ELR (cell line): ENCODE measurements at regions not wholly inside any gene's neighbourhood (a gene's known extent, or its start where the extent isn't known, plus 50 kb on each side); places are given as distances from the start of the nearest gene placed in this dataset.

Experiments
- DNase-seq: peaks from one replicate; pipeline ENCODE4 v3.0.0-alpha.2; 2015; ENCODE audit warnings: low read depth

DNA sequence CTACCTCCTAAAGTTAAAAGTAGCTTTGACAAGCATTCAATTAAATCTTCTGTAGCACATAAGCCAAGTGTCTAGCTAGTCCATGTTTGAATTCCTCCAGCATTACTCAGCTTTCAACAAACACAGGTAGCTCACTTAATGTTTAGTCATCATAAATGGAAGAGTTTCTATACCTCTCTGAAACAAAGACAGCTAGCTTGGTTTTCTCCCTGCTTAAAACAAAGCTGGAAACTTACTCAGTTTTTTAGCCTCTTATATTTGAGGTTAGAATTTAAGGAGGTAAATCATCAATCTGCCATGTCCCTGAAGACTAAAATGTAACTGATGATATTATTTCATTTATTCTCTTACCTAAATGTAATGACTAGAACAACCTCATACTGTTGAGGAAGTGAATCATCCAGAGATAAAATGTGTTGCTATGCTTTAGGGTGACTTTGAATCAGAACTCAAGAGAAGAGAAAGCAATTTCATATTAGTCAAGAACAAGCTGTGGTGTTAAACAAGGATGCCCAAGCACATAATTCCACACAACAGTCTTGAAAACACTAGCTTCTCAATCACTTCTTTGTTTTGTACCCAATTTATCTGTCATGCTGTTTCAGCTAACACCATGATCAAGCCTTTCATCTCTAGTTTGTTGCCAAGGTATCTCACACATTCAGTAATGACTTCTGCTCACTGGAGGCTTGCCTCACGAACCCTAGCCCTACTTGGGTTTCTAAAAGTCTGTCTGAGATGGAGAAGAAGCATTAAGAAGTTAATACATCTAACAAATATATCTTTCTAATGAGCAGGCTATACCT lies 251.9 kb downstream of the EPM2A start:
- peak; percentile 70 for DNase-seq

DNA sequence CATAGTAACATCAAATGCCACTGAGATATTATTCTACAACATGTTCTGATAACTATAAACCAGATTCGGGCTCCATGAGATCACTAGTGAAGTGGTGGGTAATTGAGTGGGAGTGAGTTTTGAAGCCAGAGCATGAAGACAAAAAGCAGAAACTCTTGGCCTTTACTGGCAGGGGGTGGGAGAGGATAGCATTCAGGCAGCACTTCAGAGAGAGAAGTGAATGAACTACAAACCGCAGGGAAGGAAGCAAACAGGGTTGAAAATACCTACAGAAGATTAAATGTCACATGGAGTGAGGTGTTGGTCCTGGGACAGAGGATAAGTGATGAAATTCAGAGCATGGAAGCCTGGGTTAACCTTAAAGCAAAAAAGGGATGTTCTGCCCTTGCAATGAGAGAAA lies 250.0 kb downstream of the EPM2A start:
- no peak for DNase-seq

GRCh38 chr6:145486306-145486705 lies 249.0 kb downstream of the EPM2A start:
- no peak for DNase-seq

GRCh38 chr6:145489583-145489982 lies 245.7 kb downstream of the EPM2A start:
- DNase-seq, result no peak

GRCh38 chr6:145490068-145490467 lies 245.3 kb downstream of the EPM2A start:
- DNase-seq, result no peak

DNA sequence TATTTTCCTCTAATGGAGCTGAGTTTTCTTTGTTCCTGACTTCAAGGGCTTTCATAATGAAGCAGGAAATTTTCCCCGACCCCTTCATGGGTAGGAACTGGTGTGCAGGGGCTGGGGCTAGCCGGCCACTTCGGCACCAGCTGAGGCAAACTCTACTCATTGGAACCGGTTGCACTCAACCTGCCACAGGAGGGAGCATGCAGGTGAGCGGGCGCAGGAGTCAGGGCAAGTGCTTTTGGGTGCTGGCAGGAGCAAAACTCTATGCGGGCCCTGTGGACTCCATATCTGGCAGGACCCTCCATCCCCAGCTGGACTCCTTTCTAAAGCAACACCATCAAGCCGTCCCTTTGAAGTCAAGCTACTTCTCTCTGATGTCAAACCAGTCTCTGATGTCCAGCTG lies 244.2 kb downstream of the EPM2A start:
- DNase-seq, result no peak

- no peak for DNase-seq
These were observed 238.3 kb downstream of the EPM2A start for GRCh38 chr6:145497006-145497405.

- DNase-seq, result no peak
These were observed 236.9 kb downstream of the EPM2A start for GRCh38 chr6:145498425-145498824.

- DNase-seq, result peak; percentile 14
These were observed 232.9 kb downstream of the EPM2A start for GRCh38 chr6:145502416-145502815.

DNA sequence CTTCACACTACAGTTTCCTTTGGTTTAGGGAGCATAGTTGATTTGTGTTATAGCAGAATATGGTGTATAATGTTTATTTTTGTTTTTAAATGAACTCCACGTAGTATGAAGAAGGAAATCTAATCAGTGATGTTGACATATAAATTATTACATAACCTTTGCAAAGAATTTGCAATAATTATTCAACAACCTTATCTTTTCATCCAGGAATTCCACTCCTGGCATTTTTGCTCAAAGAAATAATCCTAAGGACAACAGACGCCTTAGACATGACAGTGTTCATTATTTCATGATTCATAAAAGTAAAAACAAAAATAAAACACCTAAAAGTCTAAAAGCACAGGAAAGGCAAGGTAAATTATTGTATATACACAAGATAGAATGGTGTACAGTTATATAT lies 229.2 kb downstream of the EPM2A start:
- DNase-seq, result no peak

DNA sequence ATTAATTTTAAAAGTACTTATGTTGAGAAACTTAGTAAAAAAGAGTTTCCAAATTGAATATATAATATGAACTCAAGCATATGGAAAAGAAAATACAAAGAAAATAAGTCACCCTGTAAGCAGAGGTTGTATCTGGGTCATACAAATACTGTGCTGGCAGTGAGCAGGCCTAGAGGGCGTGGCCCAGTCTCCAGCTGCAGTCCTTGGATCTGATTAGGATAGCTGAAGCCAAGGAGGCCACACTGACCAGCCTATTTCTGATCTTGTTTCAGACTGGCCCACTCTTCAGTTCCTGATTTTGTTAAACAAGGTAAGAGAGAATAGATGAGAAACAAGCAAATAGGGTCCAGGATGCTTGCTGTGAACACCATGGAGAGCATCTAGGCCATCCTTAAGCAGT lies 228.8 kb downstream of the EPM2A start:
- DNase-seq, result no peak

- no peak for DNase-seq
These were observed 228.1 kb downstream of the EPM2A start for GRCh38 chr6:145507239-145507638.

- DNase-seq, result peak; percentile 32
These were observed 227.2 kb downstream of the EPM2A start for GRCh38 chr6:145508107-145508506.

DNA sequence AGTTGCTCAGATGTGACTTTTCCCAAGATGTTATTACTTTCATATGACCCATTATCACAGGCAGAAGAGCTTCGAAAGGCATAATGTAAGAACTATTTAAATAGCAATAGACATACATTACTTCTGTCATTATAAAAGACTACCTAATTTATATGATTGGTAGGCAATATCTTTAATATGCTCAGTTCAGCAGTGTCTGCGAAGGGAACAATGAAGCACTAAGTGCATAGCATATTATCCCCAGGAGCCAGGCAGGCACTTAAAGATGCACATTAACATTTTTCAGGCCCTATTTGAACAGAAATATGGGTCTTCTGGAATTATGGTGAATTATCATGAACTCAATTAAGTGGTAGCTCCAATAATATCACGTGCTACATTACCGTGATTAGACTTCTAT lies 217.8 kb downstream of the EPM2A start:
- DNase-seq, result no peak

GRCh38 chr6:145525038-145525437 lies 210.3 kb downstream of the EPM2A start:
- no peak for DNase-seq

GRCh38 chr6:145529582-145529981 lies 205.7 kb downstream of the EPM2A start:
- no peak for DNase-seq

GRCh38 chr6:145530454-145530853 lies 204.9 kb downstream of the EPM2A start:
- no peak for DNase-seq

DNA sequence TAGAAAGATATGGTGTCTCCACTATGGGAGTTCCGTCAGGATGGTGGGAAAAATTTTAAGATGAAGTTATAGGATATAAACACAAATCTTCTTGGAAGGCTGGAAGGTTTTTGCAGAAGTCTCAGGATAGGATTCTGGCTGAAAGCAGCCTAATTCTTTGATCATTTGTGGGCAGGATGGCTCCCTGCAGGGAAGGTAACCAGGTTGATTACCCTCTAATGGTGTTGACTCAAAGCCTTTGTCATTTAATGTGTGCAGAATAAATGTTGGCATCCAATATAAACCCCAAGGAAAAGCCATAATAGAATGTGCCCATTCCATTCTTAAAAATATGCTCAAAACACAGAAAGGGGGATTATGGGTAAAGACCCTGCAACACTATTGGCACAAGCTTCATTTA lies 204.3 kb downstream of the EPM2A start:
- DNase-seq, result no peak

DNA sequence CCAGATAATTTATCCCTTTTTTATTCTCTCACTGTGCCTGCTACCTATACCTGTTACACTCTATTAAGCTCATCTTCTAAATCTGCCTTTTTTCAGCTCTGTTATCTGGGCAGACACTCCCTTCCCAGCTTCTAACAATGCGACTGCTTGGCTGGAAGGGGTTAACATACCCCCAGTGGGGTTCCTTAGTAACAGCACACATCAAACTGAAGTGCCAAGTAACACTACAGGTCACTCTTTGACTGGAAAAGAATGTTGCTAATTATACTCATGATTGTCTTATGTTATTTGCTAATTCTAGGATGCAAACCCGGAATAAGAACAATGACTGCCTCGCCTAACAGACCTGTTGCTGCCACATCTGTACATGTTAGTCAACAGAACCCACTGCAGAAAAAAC lies 203.5 kb downstream of the EPM2A start:
- no peak for DNase-seq

DNA sequence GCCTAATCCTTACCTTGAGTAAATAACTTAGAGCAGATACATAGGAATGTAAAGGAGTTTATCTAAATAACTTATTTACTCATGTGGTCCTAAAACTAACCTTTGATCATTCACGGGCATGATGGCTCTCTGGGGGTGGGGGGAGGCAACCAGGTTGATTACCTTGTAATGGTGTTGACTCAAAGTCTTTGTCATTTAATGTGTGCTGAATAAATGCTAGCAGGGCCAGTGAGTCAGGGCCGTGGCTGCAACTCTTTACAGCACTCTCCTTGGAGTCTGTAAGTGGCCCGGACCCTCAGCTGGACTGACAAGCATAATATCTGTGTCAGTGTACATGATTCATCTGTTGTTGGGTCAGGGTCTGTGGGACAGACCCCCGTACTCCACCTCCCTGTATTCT lies 203.0 kb downstream of the EPM2A start:
- DNase-seq, result no peak

GRCh38 chr6:145534989-145535388 lies 200.3 kb downstream of the EPM2A start:
- DNase-seq, result no peak

- no peak for DNase-seq
These were observed 196.3 kb downstream of the EPM2A start for GRCh38 chr6:145538989-145539388.

GRCh38 chr6:145539831-145540230 lies 195.5 kb downstream of the EPM2A start:
- peak; percentile 36 for DNase-seq

GRCh38 chr6:145540741-145541140 lies 194.6 kb downstream of the EPM2A start:
- DNase-seq, result peak; percentile 12
